ENCODE measurements at regions not wholly inside any gene's neighbourhood (a gene's known extent, or its start where the extent isn't known, plus 50 kb on each side); places are given as distances from the start of the nearest gene placed in this dataset.

DNA sequence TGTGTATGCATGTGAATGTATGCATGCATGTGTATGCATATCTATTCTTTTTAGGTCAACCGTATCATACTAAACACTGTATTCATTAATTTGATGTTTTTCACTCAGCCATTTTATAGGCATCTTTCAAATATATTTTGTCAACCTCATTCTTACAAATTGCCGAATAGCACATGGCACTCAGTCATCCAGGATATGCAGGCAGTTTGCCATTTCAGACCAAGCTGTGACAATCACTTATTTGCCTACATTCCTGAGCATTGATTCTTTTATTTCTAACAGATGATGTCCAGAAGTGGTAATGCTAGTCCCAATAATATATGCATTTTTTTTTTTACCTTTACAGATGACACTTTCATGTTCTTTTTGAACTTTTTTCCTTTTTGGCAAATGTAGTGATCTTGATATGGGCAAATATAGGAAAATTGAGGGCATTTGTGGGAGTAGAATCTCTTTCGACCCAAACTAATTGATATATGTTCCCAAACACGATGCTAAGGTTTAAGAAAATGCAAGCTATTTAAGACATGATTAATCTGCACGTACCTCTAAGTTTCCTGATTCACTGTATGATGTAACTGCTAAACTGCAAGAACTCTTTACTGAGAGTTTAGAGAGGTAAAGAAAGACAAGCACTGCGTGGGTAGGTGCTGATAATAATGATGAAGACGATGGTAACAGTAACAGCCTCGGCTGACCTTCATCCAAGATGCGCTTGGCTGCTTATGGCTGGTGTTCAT, 153.9 kb upstream of the DAP start:
- H2BK12ac ChIP-seq (ENCODE audit: insufficient read length, low read depth, low read length) = no peak overlapping the region
- TF ChIP-seq, protein P1, sequence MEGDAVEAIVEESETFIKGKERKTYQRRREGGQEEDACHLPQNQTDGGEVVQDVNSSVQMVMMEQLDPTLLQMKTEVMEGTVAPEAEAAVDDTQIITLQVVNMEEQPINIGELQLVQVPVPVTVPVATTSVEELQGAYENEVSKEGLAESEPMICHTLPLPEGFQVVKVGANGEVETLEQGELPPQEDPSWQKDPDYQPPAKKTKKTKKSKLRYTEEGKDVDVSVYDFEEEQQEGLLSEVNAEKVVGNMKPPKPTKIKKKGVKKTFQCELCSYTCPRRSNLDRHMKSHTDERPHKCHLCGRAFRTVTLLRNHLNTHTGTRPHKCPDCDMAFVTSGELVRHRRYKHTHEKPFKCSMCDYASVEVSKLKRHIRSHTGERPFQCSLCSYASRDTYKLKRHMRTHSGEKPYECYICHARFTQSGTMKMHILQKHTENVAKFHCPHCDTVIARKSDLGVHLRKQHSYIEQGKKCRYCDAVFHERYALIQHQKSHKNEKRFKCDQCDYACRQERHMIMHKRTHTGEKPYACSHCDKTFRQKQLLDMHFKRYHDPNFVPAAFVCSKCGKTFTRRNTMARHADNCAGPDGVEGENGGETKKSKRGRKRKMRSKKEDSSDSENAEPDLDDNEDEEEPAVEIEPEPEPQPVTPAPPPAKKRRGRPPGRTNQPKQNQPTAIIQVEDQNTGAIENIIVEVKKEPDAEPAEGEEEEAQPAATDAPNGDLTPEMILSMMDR (conservative IDR thresholded peaks at IDR 0.05) = no peak
- H3K14ac ChIP-seq (ENCODE audit: insufficient read depth, low read length) = no peak overlapping the region
- H3K27ac ChIP-seq (ENCODE audit: insufficient read length, low read depth, low read length) = no peak overlapping the region
- no peaks in the 10 kb centered on the region for H3K79me1 ChIP-seq (ENCODE audit: insufficient read depth, low read depth, low read length, poor library complexity, severe bottlenecking)
- no peak overlapping the region for H2BK15ac ChIP-seq (ENCODE audit: low read depth, low read length)
- Mint-ChIP-seq H3K36me3 (ENCODE audit: insufficient read depth in 1 of 3, low read depth in 3 of 3) (peaks cover 0 to 2% (median 0%) of the 10 kb centered on the region in 3 experiments; a peak in 1 of 7 replicates), H3K9me3 (no peaks in the 10 kb centered on the region; a peak in 1 of 5 replicates), H3K4me1 (0 out of 4 replicates have a peak, but pooled peaks cover 0 to 2% of the 10 kb centered on the region in 2 experiments), H3K27ac (no peak overlapping the region), H3K27me3 (ENCODE audit: low read depth) (peaks cover 3% of the 10 kb centered on the region; the same call in 1 of the 2 replicates), H3K4me3 (no peak overlapping the region)
- H3K4ac ChIP-seq (ENCODE audit: low read depth, low read length) = no peak overlapping the region
- H2BK5ac ChIP-seq (ENCODE audit: insufficient read length, low read length) = no peak overlapping the region
- DNase-seq = no peak
- H3K9me3 ChIP-seq (ENCODE audit: control insufficient read depth, low read depth, low read length) = no peaks in the 10 kb centered on the region
- WGBS (ENCODE audit: extremely low coverage, insufficient read length, low lambda C conversion rate) = no CpG with 5 or more reads among the region's 9 CpGs
- H2AK5ac ChIP-seq (ENCODE audit: insufficient read length, low read length) = no peak overlapping the region
- H3K79me2 ChIP-seq (ENCODE audit: insufficient read depth, low read length) = no peaks in the 10 kb centered on the region
- no peaks in the 10 kb centered on the region for H4K20me1 ChIP-seq (ENCODE audit: control insufficient read depth, insufficient read depth, insufficient read length)
- no peak overlapping the region for H3T11ph ChIP-seq (ENCODE audit: low read length)
- no peak overlapping the region for H4K91ac ChIP-seq (ENCODE audit: insufficient read length, low read depth, low read length)
- no peak overlapping the region for H2AFZ ChIP-seq (ENCODE audit: low read length)
- H3K23me2 ChIP-seq (ENCODE audit: insufficient read length, low read depth, low read length, poor library complexity, severe bottlenecking) = no peaks in the 10 kb centered on the region
- no peak overlapping the region for H3K56ac ChIP-seq (ENCODE audit: insufficient read length, low read depth, low read length)
- no peak overlapping the region for H4K8ac ChIP-seq (replicated peaks; ENCODE audit: insufficient read length, low read depth, low read length)
- H3K4me2 ChIP-seq (ENCODE audit: insufficient read depth, insufficient read length, low read length) = no peak overlapping the region
- no peak overlapping the region for H4K5ac ChIP-seq (ENCODE audit: insufficient read length, low read depth, low read length)
- no peak overlapping the region for H3K18ac ChIP-seq (ENCODE audit: insufficient read length, low read depth, low read length)
- no peak overlapping the region for H3K9ac ChIP-seq (ENCODE audit: extremely low read depth, insufficient read length, low read length)
- no peak overlapping the region for H2BK20ac ChIP-seq (ENCODE audit: low read depth, low read length, poor library complexity, severe bottlenecking)
- no peak overlapping the region for H2BK120ac ChIP-seq (ENCODE audit: low read depth, low read length, poor library complexity, severe bottlenecking)
- no peak overlapping the region for H3K23ac ChIP-seq (ENCODE audit: insufficient read length, low read depth, low read length)
- H3K4me1 ChIP-seq (ENCODE audit: insufficient read depth, low read length) = no peaks in the 10 kb centered on the region
- H3K27me3 ChIP-seq (ENCODE audit: insufficient read depth, low read length) = no peaks in the 10 kb centered on the region
